ENCODE measurements at regions not wholly inside any gene's neighbourhood (a gene's known extent, or its start where the extent isn't known, plus 50 kb on each side); places are given as distances from the start of the nearest gene placed in this dataset.

DNA sequence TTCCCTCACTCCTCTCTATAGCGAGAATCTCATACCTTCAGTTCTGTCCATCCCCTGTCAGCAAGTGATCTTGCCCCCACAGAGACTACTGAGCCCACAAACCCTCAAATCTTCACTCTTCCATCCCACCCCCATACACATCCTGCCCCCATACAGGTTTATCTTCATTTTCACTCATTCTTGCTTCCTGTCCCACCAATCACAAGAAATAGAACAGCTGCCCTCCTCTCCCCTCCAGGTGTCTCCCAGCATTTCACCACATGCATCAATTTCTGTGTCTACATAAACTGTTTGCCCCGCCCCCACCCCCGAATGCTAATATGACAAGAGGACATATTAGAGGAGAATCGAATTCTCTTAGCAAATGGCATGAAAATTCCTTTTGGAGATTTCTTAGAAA lies 54.9 kb upstream of the CARMIL1 start:
- ChIA-PET POLR2A (no interaction called here), CTCF (interaction anchor here (0.6 to 2.1 kb wide), 29 partner anchors 9 to 684 kb away, joined by 3 to 15 read pairs (median 4); partner anchors contain the start of gene CARMIL1)
- FAIRE-seq (no peak), DNase-seq (ENCODE audit: low read depth in 1 of 2, low spot score in 1 of 2) (no peak), ATAC-seq (no peak; a peak in 1 of 6 replicates)
- TF ChIP-seq NFE2L2 (conservative IDR thresholded peaks at IDR 0.05; ENCODE audit: low read length) (no peak), GATA3 (IDR thresholded peaks at IDR 0.05; ENCODE audit: borderline replicate concordance) (no peak), RAD21 (conservative IDR thresholded peaks at IDR 0.05 in 1 of 2, IDR thresholded peaks at IDR 0.05 in 1 of 2) (no peak), CHD4 (IDR thresholded peaks at IDR 0.05; ENCODE audit: borderline replicate concordance) (no peak)
- Histone ChIP-seq H3K9me3 (no peaks in the 10 kb centered on the region), H3K27ac (no peak overlapping the region), H3K4me2 (no peak overlapping the region; the same call in 2 of the 3 replicates), H3K4me1 (peaks cover 2% of the 10 kb centered on the region; the same call in 2 of the 3 replicates), H3K4me3 (no peak overlapping the region)
- WGBS (ENCODE audit: missing lambda C conversion rate) = 72% methylated on average over 2 of the region's 4 CpGs

DNA sequence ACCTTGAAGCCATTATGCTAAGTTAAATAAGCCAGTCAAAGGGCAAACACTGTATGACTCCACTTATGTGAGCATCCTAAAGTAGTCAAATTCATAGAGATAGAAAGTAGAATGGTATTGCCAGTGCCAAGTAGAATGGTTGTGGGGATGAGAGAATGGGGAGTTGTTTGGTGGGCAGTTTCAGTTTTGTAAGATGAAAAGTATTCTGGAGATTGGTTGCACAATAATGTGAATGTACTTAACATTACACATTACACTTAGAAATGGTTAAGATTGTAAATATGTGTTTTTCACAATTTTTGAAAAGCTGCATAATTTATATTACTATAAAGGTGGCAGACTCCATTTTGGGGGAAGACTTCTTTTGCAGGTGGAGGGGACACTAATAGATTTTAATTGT lies 51.3 kb upstream of the CARMIL1 start:
- CTCF ChIA-PET = no interaction called here
- ATAC-seq = no peak
- Histone ChIP-seq H3K27ac (no peak overlapping the region), H3K4me2 (no peak overlapping the region), H3K4me3 (no peak overlapping the region), H3K4me1 (peaks cover 6% of the 10 kb centered on the region), H3K9me3 (no peaks in the 10 kb centered on the region)
- TF ChIP-seq TFCP2L1 (CRISPR knock-in tag; IDR thresholded peaks at IDR 0.05) (no peak), ESRRA (IDR thresholded peaks at IDR 0.05; ENCODE audit: borderline replicate concordance, low read length) (no peak), HOXB5 (CRISPR knock-in tag; IDR thresholded peaks at IDR 0.05) (no peak), FOSB (CRISPR knock-in tag; IDR thresholded peaks at IDR 0.05) (no peak), RNF2 (IDR thresholded peaks at IDR 0.05; ENCODE audit: borderline replicate concordance, low read depth) (no peak), JUN (IDR thresholded peaks at IDR 0.05) (no peak), ZC3H11A (IDR thresholded peaks at IDR 0.05) (no peak), CEBPB (IDR thresholded peaks at IDR 0.05) (no peak), SREBF2 (IDR thresholded peaks at IDR 0.05) (no peak), HOXB13 (CRISPR knock-in tag; IDR thresholded peaks at IDR 0.05; ENCODE audit: low read depth) (no peak), JUNB (IDR thresholded peaks at IDR 0.05) (no peak), NPAS2 (CRISPR knock-in tag; IDR thresholded peaks at IDR 0.05; ENCODE audit: borderline replicate concordance) (no peak), HDAC2 (IDR thresholded peaks at IDR 0.05) (no peak), MYC (IDR thresholded peaks at IDR 0.05; ENCODE audit: borderline replicate concordance, low read length) (no peak), FOSL2 (IDR thresholded peaks at IDR 0.05) (no peak), FOSL2 (CRISPR knock-in tag; IDR thresholded peaks at IDR 0.05) (no peak)
- TF ChIP-seq, protein P1, sequence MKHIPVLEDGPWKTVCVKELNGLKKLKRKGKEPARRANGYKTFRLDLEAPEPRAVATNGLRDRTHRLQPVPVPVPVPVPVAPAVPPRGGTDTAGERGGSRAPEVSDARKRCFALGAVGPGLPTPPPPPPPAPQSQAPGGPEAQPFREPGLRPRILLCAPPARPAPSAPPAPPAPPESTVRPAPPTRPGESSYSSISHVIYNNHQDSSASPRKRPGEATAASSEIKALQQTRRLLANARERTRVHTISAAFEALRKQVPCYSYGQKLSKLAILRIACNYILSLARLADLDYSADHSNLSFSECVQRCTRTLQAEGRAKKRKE (CRISPR knock-in tag; IDR thresholded peaks at IDR 0.05; ENCODE audit: low read depth) = no peak
- TF ChIP-seq, protein P2, sequence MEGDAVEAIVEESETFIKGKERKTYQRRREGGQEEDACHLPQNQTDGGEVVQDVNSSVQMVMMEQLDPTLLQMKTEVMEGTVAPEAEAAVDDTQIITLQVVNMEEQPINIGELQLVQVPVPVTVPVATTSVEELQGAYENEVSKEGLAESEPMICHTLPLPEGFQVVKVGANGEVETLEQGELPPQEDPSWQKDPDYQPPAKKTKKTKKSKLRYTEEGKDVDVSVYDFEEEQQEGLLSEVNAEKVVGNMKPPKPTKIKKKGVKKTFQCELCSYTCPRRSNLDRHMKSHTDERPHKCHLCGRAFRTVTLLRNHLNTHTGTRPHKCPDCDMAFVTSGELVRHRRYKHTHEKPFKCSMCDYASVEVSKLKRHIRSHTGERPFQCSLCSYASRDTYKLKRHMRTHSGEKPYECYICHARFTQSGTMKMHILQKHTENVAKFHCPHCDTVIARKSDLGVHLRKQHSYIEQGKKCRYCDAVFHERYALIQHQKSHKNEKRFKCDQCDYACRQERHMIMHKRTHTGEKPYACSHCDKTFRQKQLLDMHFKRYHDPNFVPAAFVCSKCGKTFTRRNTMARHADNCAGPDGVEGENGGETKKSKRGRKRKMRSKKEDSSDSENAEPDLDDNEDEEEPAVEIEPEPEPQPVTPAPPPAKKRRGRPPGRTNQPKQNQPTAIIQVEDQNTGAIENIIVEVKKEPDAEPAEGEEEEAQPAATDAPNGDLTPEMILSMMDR (IDR thresholded peaks at IDR 0.05) = no peak
- DNase-seq (ENCODE audit: low read depth in 1 of 2, low spot score in 1 of 2) = no peak
- POLR2A ChIA-PET = no interaction called here
- no peak for FAIRE-seq

Small RNAs in the stretch of these regions (small RNA-seq; reads per million reads assigned to genes)
- gene RN7SL334P = 0 reads per million in 6 experiments
